D721Med (cell line): ENCODE measurements at regions not wholly inside any gene's neighbourhood (a gene's known extent, or its start where the extent isn't known, plus 50 kb on each side); places are given as distances from the start of the nearest gene placed in this dataset.
A peak's percentile ranks its signal among the peaks of the same experiment; 100 is the strongest.

Experiments
- DNase-seq: peaks from one replicate; pipeline ENCODE4 v3.0.0; 2011; ENCODE audit warnings: low spot score; ENCODE audit not compliant: insufficient read length
- FAIRE-seq: peaks from 2 replicates; lab custom pipeline; 2011; peaks lifted over from hg19 to GRCh38; lab: Jason Lieb, UNC
- TF ChIP-seq, protein P1 (sequence below): IDR thresholded peaks from 2 replicates; pipeline ENCODE4 v1.5.1; 2012; ENCODE audit warnings: mild to moderate bottlenecking, control low read depth; ENCODE audit not compliant: insufficient read depth; ENCODE audit errors: missing control alignments

DNA sequence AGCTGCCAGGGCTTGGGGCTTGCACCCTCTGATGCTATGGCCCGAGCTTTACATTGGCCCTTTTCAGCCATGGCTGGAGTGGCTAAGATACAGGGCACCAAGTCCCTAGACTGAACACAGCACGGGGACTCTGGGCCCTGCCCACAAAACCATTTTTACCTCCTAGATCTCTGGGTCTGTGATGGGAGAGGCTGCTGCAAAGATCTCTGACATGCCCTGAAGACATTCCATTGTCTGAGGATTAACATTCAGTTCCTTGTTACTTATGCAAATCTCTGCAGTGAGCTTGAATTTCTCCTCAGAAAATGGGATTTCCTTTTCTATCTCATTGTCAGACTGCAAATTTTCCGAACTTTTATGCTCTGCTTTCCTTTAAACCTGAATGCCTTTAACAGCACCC lies 337.0 kb upstream of the SMC2 start:
- TF ChIP-seq, protein P1, sequence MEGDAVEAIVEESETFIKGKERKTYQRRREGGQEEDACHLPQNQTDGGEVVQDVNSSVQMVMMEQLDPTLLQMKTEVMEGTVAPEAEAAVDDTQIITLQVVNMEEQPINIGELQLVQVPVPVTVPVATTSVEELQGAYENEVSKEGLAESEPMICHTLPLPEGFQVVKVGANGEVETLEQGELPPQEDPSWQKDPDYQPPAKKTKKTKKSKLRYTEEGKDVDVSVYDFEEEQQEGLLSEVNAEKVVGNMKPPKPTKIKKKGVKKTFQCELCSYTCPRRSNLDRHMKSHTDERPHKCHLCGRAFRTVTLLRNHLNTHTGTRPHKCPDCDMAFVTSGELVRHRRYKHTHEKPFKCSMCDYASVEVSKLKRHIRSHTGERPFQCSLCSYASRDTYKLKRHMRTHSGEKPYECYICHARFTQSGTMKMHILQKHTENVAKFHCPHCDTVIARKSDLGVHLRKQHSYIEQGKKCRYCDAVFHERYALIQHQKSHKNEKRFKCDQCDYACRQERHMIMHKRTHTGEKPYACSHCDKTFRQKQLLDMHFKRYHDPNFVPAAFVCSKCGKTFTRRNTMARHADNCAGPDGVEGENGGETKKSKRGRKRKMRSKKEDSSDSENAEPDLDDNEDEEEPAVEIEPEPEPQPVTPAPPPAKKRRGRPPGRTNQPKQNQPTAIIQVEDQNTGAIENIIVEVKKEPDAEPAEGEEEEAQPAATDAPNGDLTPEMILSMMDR, result no peak
- FAIRE-seq, result no peak
- no peak for DNase-seq

DNA sequence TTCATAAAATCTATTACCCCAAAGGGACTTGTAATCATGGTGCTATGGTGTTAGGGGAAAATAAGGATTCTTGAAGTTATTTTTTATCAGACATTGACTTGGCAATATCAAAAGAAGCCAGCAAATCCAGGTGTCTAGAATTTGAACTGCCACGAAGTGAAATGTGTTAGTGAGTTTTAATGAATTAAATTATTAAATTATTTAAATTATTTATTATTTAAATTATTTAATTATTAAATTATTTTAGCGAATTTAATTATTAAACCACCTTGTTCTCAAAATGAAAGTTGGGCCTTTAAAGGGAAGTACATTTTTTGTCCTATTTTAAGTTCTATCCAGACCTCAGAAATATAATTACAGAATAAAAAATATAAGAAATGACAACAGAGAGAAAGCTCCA lies 332.6 kb upstream of the SMC2 start:
- FAIRE-seq (no peak), DNase-seq (no peak)
- TF ChIP-seq, protein P1, result no peak

DNA sequence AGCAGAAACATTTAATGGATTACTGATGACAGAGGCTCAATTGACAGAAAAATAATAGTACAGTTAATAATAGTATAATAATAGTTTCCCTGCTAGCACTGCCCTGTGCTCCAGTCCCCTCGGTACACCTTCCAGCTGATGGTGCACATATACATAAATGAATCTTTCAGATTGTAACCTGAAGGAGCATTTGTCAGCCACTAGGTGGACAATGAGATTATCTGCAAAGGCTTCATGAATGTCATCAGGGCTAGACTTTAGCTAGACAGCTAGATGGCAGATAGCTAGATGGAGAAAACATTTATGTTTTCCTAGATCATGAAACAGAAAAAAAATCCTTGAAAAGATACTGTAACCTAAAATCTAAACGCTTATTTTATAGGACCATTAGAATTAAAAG lies 304.4 kb upstream of the SMC2 start:
- no peak for DNase-seq
- FAIRE-seq, result no peak
- TF ChIP-seq, protein P1, result peak; percentile 38

DNA sequence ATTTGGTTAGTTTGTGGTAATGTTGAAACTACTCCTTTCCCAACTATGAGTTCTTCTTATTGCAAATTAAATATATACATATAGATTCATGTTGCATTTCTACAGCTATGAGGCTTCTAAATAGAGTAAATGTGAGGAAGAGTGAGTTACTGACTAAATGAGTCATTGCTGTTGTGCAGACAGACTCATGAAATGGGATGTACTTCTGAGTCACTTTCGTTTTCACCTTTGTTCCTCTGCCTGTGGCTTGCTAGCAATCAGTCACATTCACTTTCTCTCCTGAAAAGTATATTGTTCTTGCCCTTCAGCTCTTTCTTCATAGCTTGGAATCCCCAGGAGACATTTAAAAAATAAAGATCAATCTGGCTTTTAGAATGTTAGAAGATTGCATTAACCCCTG lies 295.5 kb upstream of the SMC2 start:
- DNase-seq, result no peak
- FAIRE-seq, result no peak
- TF ChIP-seq, protein P1, result no peak

DNA sequence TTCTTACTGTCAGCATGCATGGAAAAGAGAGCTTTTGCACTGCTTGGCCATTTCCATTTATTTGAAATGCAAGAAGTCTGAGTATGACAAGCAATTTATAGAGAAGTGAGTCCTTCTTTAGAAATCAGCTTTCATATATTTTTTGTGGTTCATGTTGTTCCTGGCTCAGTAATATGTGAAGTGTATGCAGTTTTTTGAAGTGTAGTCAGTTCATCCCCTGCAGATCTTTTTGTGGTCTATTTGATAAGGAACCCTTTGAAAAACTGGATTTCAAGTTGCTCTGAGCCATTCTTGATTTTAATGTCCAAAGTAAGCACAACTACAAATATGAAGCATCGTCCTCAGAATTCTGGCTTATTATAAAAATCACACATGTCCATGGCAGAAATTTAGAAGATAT lies 294.1 kb upstream of the SMC2 start:
- no peak for DNase-seq
- FAIRE-seq, result no peak
- TF ChIP-seq, protein P1, result no peak

DNA sequence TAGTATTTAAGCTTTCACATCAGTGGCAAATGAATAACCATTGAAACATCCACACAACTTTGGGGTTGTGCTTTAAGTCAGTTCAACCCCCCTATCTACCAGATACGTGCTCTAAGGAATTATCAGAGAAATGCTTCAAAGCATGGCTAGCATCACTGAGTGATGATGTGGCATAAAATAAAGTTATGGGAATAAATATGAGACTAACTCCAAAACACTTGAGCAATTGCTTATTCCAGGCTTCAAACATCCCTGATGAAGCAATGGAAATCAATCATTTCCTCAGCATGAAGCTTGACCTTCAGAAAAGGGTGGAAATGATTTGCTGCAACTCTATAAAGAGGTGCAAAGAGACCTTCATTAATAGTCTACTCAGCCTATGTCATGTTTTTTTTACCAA lies 292.0 kb upstream of the SMC2 start:
- TF ChIP-seq, protein P1, result no peak
- DNase-seq, result no peak
- no peak for FAIRE-seq

DNA sequence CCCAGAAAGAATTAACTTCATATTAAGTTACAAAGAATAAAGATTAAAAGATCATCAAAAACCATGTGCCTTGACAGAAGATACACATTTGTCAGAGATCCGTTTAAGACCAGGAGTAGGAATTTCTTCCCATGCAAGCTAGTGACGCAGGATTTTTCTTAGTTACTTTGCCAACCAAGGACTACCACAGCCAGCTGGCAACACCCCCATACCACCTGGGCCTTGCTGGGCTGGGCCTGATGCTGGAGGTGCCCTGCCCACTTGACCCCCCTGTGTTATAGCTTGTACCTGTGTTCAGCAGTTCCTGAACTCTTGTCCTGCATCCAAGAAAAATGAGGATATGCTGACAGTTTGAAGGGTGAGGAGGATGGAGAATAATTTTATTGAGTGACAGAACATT lies 290.9 kb upstream of the SMC2 start:
- no peak for DNase-seq
- TF ChIP-seq, protein P1, result no peak
- no peak for FAIRE-seq
